HCT116 (cell line): ENCODE measurements at regions not wholly inside any gene's neighbourhood (a gene's known extent, or its start where the extent isn't known, plus 50 kb on each side); places are given as distances from the start of the nearest gene placed in this dataset.

Source experiments
- ATAC-seq: fragments of 200-7000 bp; cut with Tn5 transposase; 2 replicates; pipeline ENCODE4 v1.9.1; 2020; ENCODE audit warnings: mild to moderate bottlenecking, moderate library complexity
- BruUV-seq: library from RNA; stranded (reverse); fragments of 400-500 nt; replicated peaks from 2 replicates; lab custom pipeline; 2021; lab: Mats Ljungman, UMichigan
- CTCF ChIA-PET: fragments of 300-600 bp; sonication (Branson Sonifier 250); formaldehyde crosslinking; loops from one replicate; lab custom pipeline; 2021; ENCODE audit warnings: antibody characterized with exemption; lab: Charles Lee
- POLR2A ChIA-PET: fragments of 300-600, 350-600 bp; sonication (Branson Sonifier 250); formaldehyde crosslinking; loops from one replicate; lab custom pipeline; 2021; ENCODE audit warnings: antibody characterized with exemption; lab: Charles Lee
- RAD21 ChIA-PET, 2 experiments: fragments of 300-600 bp; sonication (Branson Sonifier 250); formaldehyde crosslinking; loops; one replicate each; lab custom pipeline; 2023; ENCODE audit warnings: low total read pairs in 2 of 2; ENCODE audit not compliant: uncharacterized antibody in 2 of 2, unreplicated experiment in 2 of 2, low non-redundant PET in 1 of 2; lab: Charles Lee
- DNase-seq: peaks from one replicate; pipeline ENCODE4 v3.0.0-alpha.2; 2010; ENCODE audit warnings: low read depth, low spot score
- H2AFZ ChIP-seq: fragments of 200-600 bp; shearing (Covaris generic), sonication (generic); 2 replicates; pipeline ENCODE4 v1.6.1; 2017; ENCODE audit warnings: low read depth, mixed run types, mixed read lengths, antibody characterized with exemption, low read length; ENCODE audit not compliant: poor library complexity, severe bottlenecking
- H3K27ac ChIP-seq: 2 replicates; pipeline ENCODE4 v1.5.1; 2012; ENCODE audit warnings: low read depth, low read length
- H3K27me3 ChIP-seq: fragments of 200-600 bp; sonication (generic); 2 replicates; pipeline ENCODE4 v1.6.1; 2016; ENCODE audit warnings: mixed run types, low read length, mixed read lengths; ENCODE audit not compliant: insufficient read depth
- H3K36me3 ChIP-seq, 2 experiments: fragments of 200-500 bp in 1 of 2; fragments of 200-600 bp in 1 of 2; sonication (Bioruptor generic) in 1 of 2; sonication (generic) in 1 of 2; 2 replicates each; pipeline versions ENCODE4 v1.5.1 to v1.6.1; 2014 to 2016; ENCODE audit warnings: low read length in 2 of 2, inconsistent platforms in 1 of 2, mixed read lengths in 1 of 2, mixed run types in 1 of 2; ENCODE audit not compliant: insufficient read depth in 2 of 2, control insufficient read depth in 1 of 2
- H3K4me1 ChIP-seq, 2 experiments: fragments of 200-600 bp in 1 of 2; sonication (generic) in 1 of 2; 2 replicates each; pipeline versions ENCODE4 v1.5.1 to v1.6.1; 2012 to 2017; ENCODE audit warnings: low read length in 2 of 2, inconsistent platforms in 1 of 2, mild to moderate bottlenecking in 1 of 2, mixed read lengths in 1 of 2, mixed run types in 1 of 2, moderate library complexity in 1 of 2; ENCODE audit not compliant: insufficient read depth in 2 of 2, control insufficient read depth in 1 of 2
- H3K4me2 ChIP-seq: fragments of 200-600 bp; sonication (generic); 2 replicates; pipeline ENCODE4 v1.6.1; 2017; ENCODE audit warnings: mixed run types, low read length, mixed read lengths
- H3K4me3 ChIP-seq, 2 experiments: fragments of 200-600 bp in 1 of 2; sonication (generic) in 1 of 2; replicated peaks in 1 of 2; 2 replicates each; pipeline ENCODE4 v1.5.1; 2011 to 2016; ENCODE audit warnings: low read length in 2 of 2, control low read depth in 1 of 2, low read depth in 1 of 2, mild to moderate bottlenecking in 1 of 2, mixed read lengths in 1 of 2, mixed run types in 1 of 2
- H3K79me2 ChIP-seq: fragments of 200-600 bp; sonication (generic); 2 replicates; pipeline ENCODE4 v1.6.1; 2017; ENCODE audit warnings: mild to moderate bottlenecking, mixed run types, low read length, moderate library complexity, mixed read lengths; ENCODE audit not compliant: insufficient read depth
- H3K9ac ChIP-seq: fragments of 200-600 bp; sonication (generic); 2 replicates; pipeline ENCODE4 v1.6.1; 2016; ENCODE audit warnings: low read length, mixed read lengths
- H3K9me2 ChIP-seq: fragments of 200-600 bp; sonication (generic), shearing (Covaris generic); 2 replicates; pipeline ENCODE4 v1.6.1; 2017; ENCODE audit warnings: mixed run types, mild to moderate bottlenecking, moderate library complexity; ENCODE audit not compliant: insufficient read depth
- H3K9me3 ChIP-seq, 2 experiments: fragments of 200-500 bp in 1 of 2; fragments of 200-600 bp in 1 of 2; sonication (Bioruptor generic) in 1 of 2; sonication (generic) in 1 of 2; 2 replicates each; pipeline ENCODE4 v1.6.1; 2014 to 2017; ENCODE audit warnings: low read length in 2 of 2, mixed read lengths in 2 of 2, inconsistent platforms in 1 of 2, low read depth in 1 of 2, mild to moderate bottlenecking in 1 of 2, mixed run types in 1 of 2, moderate library complexity in 1 of 2; ENCODE audit not compliant: control insufficient read depth in 1 of 2, insufficient read depth in 1 of 2
- H4K20me1 ChIP-seq: fragments of 200-600 bp; sonication (generic), shearing (Covaris generic); 2 replicates; pipeline ENCODE4 v1.6.1; 2017; ENCODE audit warnings: mixed run types, mild to moderate bottlenecking, moderate library complexity; ENCODE audit not compliant: insufficient read depth
- ATF3 ChIP-seq: IDR thresholded peaks from 2 replicates; pipeline ENCODE4 v1.6.1; 2012
- CEBPB ChIP-seq: IDR thresholded peaks from 2 replicates; pipeline ENCODE4 v1.6.1; 2012; ENCODE audit warnings: low read depth
- CTCF ChIP-seq, 3 experiments: fragments of 200-600 bp in 1 of 3; sonication (generic) in 1 of 3; IDR thresholded peaks in 2 of 3; conservative IDR thresholded peaks in 1 of 3; 2 replicates each; pipeline ENCODE4 v1.5.1; 2012 to 2017; ENCODE audit warnings: low read depth in 2 of 3, low read length in 2 of 3, antibody characterized with exemption in 1 of 3, borderline replicate concordance in 1 of 3, control low read depth in 1 of 3, mild to moderate bottlenecking in 1 of 3, mixed read lengths in 1 of 3, mixed run types in 1 of 3, moderate library complexity in 1 of 3; ENCODE audit not compliant: insufficient read depth in 1 of 3
- EGR1 ChIP-seq: IDR thresholded peaks from 2 replicates; pipeline ENCODE4 v1.6.1; 2012; ENCODE audit warnings: low read depth
- ELF1 ChIP-seq: IDR thresholded peaks from 2 replicates; pipeline ENCODE4 v1.6.1; 2012; ENCODE audit warnings: low read depth, borderline replicate concordance
- EZH2 ChIP-seq: fragments of 200-600 bp; sonication (generic); IDR thresholded peaks from 2 replicates; pipeline ENCODE4 v1.6.1; 2017; ENCODE audit warnings: antibody characterized with exemption, mixed run types
- EZH2phosphoT487 ChIP-seq: fragments of 200-600 bp; IDR thresholded peaks from 2 replicates; pipeline ENCODE4 v1.6.1; 2018; ENCODE audit warnings: antibody characterized with exemption, borderline replicate concordance
- RAD21 ChIP-seq: IDR thresholded peaks from 2 replicates; pipeline ENCODE4 v1.6.1; 2012; ENCODE audit warnings: low read depth, mild to moderate bottlenecking
- REST ChIP-seq: IDR thresholded peaks from 2 replicates; pipeline ENCODE4 v1.6.1; 2012; ENCODE audit warnings: low read depth
- SP1 ChIP-seq: IDR thresholded peaks from 2 replicates; pipeline ENCODE4 v1.6.1; 2012; ENCODE audit warnings: low read depth
- SRF ChIP-seq: IDR thresholded peaks from 2 replicates; pipeline ENCODE4 v1.6.1; 2012; ENCODE audit warnings: low read depth
- TCF7L2 ChIP-seq: IDR thresholded peaks from 2 replicates; pipeline ENCODE4 v1.7.0; 2011; ENCODE audit warnings: borderline replicate concordance, inconsistent platforms; ENCODE audit not compliant: insufficient read depth, insufficient read length; ENCODE audit errors: extremely low read depth
- YY1 ChIP-seq: IDR thresholded peaks from 2 replicates; pipeline ENCODE4 v1.6.1; 2011; ENCODE audit warnings: low read length, low read depth, moderate library complexity, mild to moderate bottlenecking; ENCODE audit not compliant: insufficient replicate concordance; ENCODE audit errors: extremely low read depth
- ZFX ChIP-seq: fragments of 450-650 bp; IDR thresholded peaks from 2 replicates; pipeline ENCODE4 v1.6.1; 2017
- ZNF274 ChIP-seq: fragments of 200-500 bp; sonication (Bioruptor generic); IDR thresholded peaks from 2 replicates; pipeline ENCODE4 v1.6.1; 2014; ENCODE audit warnings: mild to moderate bottlenecking, low read depth, low read length, inconsistent platforms
- intact Hi-C: fragments of 100-400 bp; cut with micrococcal nuclease; formaldehyde crosslinking; loops from 2 replicates; pipeline ENCODE4 v1.10.0; 2022

GRCh38 chr13:68627379-68627778 lies 1397.2 kb upstream of the PCDH9 start:
- CTCF ChIA-PET, result no interaction called here
- TF ChIP-seq CTCF (IDR thresholded peaks at IDR 0.05 in 2 of 3, conservative IDR thresholded peaks at IDR 0.05 in 1 of 3; ENCODE audit: borderline replicate concordance in 1 of 3, insufficient read depth in 1 of 3, low read depth in 2 of 3, low read length in 2 of 3), result no peak
- TF ChIP-seq TCF7L2, result no peak
- no peak for TF ChIP-seq SP1
- no peak for TF ChIP-seq EGR1
- no peak for TF ChIP-seq SRF
- TF ChIP-seq, all 23 proteins: peak for 0
- no peak overlapping the region for H3K4me3 ChIP-seq
- no peaks in the 10 kb centered on the region for H3K4me1 ChIP-seq
- H3K9me2 ChIP-seq, result no peaks in the 10 kb centered on the region
- ChIA-PET POLR2A (no interaction called here), RAD21 (no interaction called here)
- H3K27ac ChIP-seq, result no peak overlapping the region
- H3K79me2 ChIP-seq, result no peaks in the 10 kb centered on the region
- H3K4me2 ChIP-seq, result no peak overlapping the region
- no peak overlapping the region for H3K9ac ChIP-seq
- no peak overlapping the region for H2AFZ ChIP-seq
- H3K9me3 ChIP-seq, result no peaks in the 10 kb centered on the region
- no peaks in the 10 kb centered on the region for H3K27me3 ChIP-seq
- DNase-seq (no peak), ATAC-seq (no peak)
- no TSS peak for BruUV-seq
- intact Hi-C loops, result no loop called here
- no peaks in the 10 kb centered on the region for H3K36me3 ChIP-seq
- H4K20me1 ChIP-seq, result no peaks in the 10 kb centered on the region

- POLR2A ChIA-PET, result no interaction called here
- Histone ChIP-seq H3K27ac (no peak overlapping the region), H3K4me3 (no peak overlapping the region), H4K20me1 (no peaks in the 10 kb centered on the region), H2AFZ (no peak overlapping the region), H3K79me2 (no peaks in the 10 kb centered on the region), H3K9me3 (no peaks in the 10 kb centered on the region), H3K4me2 (no peak overlapping the region), H3K9me2 (no peaks in the 10 kb centered on the region), H3K27me3 (no peaks in the 10 kb centered on the region), H3K9ac (no peak overlapping the region), H3K4me1 (no peaks in the 10 kb centered on the region), H3K36me3 (no peaks in the 10 kb centered on the region)
- RAD21 ChIA-PET, result no interaction called here
- ATAC-seq (no peak), DNase-seq (no peak)
- intact Hi-C loops, result no loop called here
- BruUV-seq, result no TSS peak
- CTCF ChIA-PET, result no interaction called here
- TF ChIP-seq EGR1 (no peak), TCF7L2 (no peak), CEBPB (no peak), ZNF274 (no peak), ATF3 (no peak), SP1 (no peak), YY1 (no peak), ZFX (no peak), REST (no peak), EZH2 (no peak), SRF (no peak), ELF1 (no peak), EZH2phosphoT487 (no peak), RAD21 (no peak)
These were observed 1386.6 kb upstream of the PCDH9 start for GRCh38 chr13:68616600-68617222.
